Endothelial cell of umbilical vein (primary cell): ENCODE measurements at regions not wholly inside any gene's neighbourhood (a gene's known extent, or its start where the extent isn't known, plus 50 kb on each side); places are given as distances from the start of the nearest gene placed in this dataset.
"Not testable (repeated sequence)": the region's sequence is repeated elsewhere in the genome, so short reads cannot be mapped to it uniquely, and the experiment has no call there.

ENCODE experiments used
- CTCF ChIP-seq, 2 donors: IDR thresholded peaks; 1 replicate in 1 of 2; 2 replicates in 1 of 2; pipeline ENCODE4 v1.5.1; 2011; ENCODE audit warnings: low read length in 2 of 2, mild to moderate bottlenecking in 2 of 2, moderate library complexity in 2 of 2, control low read depth in 1 of 2, inconsistent platforms in 1 of 2, low read depth in 1 of 2; ENCODE audit not compliant: insufficient read depth in 1 of 2; ENCODE audit errors: extremely low read depth in 1 of 2
- FOS ChIP-seq: IDR thresholded peaks from 2 replicates; pipeline ENCODE4 v1.6.1; 2011; ENCODE audit warnings: mild to moderate bottlenecking, low read length, moderate library complexity, borderline replicate concordance; ENCODE audit not compliant: insufficient read depth
- POLR2A ChIP-seq: IDR thresholded peaks from 2 replicates; pipeline ENCODE4 v1.6.1; 2012; ENCODE audit warnings: low read depth, mild to moderate bottlenecking, control low read depth, low read length
- POLR2AphosphoS5 ChIP-seq: IDR thresholded peaks from 2 replicates; pipeline ENCODE4 v1.6.1; 2012; ENCODE audit warnings: low read depth, mild to moderate bottlenecking, control low read depth, low read length, moderate library complexity; ENCODE audit not compliant: insufficient read depth

- TF ChIP-seq CTCF (IDR thresholded peaks at IDR 0.05; ENCODE audit: extremely low read depth in 1 of 2, insufficient read depth in 1 of 2, low read depth in 1 of 2, low read length in 2 of 2); POLR2A; POLR2AphosphoS5; FOS: not testable (repeated sequence)
Measured at GRCh38 chr7:55721004-55721403, 141.5 kb downstream of the SEPTIN14 start.
